NB4 (cell line): ENCODE measurements at regions not wholly inside any gene's neighbourhood (a gene's known extent, or its start where the extent isn't known, plus 50 kb on each side); places are given as distances from the start of the nearest gene placed in this dataset.

Experiments
- DNase-seq: peaks from one replicate; pipeline ENCODE4 v3.0.0; 2010; ENCODE audit warnings: low read depth
- H3K4me3 ChIP-seq: one replicate; pipeline ENCODE4 v1.5.1; 2011; ENCODE audit warnings: mild to moderate bottlenecking, low read depth, low read length, moderate library complexity
- MYC ChIP-seq: IDR thresholded peaks from 2 replicates; pipeline ENCODE4 v1.6.1; 2011; ENCODE audit warnings: low read depth, low read length
- POLR2A ChIP-seq: IDR thresholded peaks from 2 replicates; pipeline ENCODE4 v1.6.1; 2011; ENCODE audit warnings: mild to moderate bottlenecking; ENCODE audit not compliant: insufficient read length; ENCODE audit errors: extremely low read depth
- TF ChIP-seq, protein P1 (sequence below): IDR thresholded peaks from one replicate; pipeline ENCODE4 v1.5.1; 2012; ENCODE audit warnings: low read depth, low read length
- TF ChIP-seq, protein P2 (sequence below): IDR thresholded peaks from 2 replicates; pipeline ENCODE4 v1.6.1; 2011; ENCODE audit warnings: low read depth, low read length

DNA sequence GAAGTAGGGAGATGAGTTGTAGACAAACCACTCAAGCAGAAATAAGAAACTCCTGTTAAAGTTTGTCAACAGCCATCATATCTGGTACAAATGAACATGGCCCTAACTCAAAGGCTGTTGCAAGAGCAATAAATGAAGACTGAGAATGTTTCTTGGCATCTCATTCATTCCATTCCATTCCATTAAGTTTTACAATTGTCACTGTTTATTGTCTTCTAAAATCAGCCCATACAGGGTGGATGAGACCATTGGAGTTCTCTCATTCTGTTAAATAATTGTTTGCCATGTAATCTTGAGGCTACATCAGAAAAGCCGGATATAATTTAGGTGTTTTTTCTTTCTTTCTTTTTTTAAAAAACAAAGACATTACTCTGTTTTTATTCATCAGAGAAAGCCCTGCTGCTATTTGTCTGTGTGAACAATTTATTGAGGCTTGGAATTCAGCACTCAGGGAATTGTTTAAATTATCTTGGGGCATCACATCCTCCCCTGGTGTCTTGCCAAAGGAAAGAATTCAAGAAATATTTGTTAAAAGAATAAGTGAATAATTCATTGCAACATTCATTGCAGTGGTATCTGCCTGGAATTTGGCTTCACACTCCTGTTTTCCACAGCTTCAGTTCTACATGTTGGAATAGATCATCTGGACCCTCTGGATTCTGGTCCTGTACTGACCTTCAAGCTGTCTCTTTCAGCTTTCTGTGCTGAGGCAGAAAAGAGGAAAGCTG is 604.5 kb downstream of the PLPP3 start:
- TF ChIP-seq, protein P1, sequence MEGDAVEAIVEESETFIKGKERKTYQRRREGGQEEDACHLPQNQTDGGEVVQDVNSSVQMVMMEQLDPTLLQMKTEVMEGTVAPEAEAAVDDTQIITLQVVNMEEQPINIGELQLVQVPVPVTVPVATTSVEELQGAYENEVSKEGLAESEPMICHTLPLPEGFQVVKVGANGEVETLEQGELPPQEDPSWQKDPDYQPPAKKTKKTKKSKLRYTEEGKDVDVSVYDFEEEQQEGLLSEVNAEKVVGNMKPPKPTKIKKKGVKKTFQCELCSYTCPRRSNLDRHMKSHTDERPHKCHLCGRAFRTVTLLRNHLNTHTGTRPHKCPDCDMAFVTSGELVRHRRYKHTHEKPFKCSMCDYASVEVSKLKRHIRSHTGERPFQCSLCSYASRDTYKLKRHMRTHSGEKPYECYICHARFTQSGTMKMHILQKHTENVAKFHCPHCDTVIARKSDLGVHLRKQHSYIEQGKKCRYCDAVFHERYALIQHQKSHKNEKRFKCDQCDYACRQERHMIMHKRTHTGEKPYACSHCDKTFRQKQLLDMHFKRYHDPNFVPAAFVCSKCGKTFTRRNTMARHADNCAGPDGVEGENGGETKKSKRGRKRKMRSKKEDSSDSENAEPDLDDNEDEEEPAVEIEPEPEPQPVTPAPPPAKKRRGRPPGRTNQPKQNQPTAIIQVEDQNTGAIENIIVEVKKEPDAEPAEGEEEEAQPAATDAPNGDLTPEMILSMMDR: no peak
- no peak overlapping the region for H3K4me3 ChIP-seq
- no peak for DNase-seq

DNA sequence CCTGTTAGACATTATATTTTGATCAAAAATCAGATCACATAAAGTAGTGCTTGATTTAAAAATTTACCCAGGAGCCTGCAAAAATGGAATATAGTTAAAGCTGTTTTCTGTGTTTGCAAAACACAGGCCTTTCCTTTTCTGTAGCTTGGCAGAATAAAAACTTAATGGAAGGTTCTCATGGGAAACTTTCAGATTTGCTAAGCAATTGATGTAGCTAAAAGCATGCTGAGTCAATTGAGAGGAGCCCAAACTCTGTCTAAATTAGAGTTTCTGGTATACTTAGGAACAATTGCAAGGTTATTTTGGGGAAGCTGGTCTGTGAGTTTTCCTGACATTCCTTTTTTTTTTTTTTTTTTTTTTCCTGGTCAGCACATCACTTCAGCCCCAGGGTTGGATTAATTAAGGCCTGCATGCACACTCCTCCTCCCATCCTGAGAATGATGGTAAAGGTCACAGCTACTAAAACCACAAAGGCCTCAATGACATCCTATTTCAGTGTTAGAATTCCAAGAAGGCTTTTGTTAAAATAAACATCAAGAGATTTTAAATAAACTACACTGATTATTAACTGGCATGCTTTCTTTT is 608.7 kb downstream of the PLPP3 start:
- TF ChIP-seq, protein P1: no peak
- TF ChIP-seq MYC: no peak
- TF ChIP-seq, protein P2, sequence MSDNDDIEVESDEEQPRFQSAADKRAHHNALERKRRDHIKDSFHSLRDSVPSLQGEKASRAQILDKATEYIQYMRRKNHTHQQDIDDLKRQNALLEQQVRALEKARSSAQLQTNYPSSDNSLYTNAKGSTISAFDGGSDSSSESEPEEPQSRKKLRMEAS: no peak
- no peak for TF ChIP-seq POLR2A
- no peak for DNase-seq
- no peak overlapping the region for H3K4me3 ChIP-seq

DNA sequence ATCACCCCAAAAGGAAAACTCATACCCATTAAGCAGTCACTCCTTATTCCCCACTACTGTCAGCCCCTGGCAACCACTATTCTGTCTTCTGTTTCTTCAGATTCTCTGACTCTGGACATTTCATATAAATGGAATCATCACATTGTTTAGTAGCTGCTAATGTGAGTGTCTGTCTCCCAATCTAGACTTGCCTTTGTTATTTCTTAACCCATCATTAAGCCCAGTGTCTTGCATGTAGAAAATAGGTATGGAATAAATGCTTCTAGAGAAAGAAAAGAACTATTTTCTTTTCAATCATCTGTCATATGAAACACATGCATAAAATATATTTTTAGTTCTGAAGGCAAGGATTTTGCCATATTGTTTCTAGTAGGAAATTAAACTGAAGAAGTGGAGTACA is 610.0 kb downstream of the PLPP3 start:
- no peak for DNase-seq
- no peak for TF ChIP-seq POLR2A
- TF ChIP-seq, protein P1: no peak
- no peak overlapping the region for H3K4me3 ChIP-seq

DNA sequence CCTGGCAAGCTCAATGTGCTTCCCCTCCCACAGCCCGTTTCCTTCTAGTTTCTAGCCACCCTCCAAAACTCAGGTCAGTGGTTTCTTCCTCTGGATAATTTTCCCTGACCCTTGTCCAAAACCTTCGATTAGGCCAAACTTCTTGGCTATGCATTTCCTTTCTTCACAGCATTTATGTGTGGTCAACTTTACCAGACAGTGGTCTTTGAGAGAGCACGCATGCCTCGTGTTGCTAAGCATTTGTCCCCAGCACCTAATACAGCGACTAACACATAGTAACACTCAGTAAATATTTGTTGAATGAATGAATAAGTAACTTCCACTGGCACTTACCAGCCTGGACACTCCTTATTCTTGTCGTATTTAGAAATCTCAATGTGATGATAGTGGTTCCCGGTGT is 610.7 kb downstream of the PLPP3 start:
- no peak for DNase-seq
- TF ChIP-seq, protein P1: no peak
- TF ChIP-seq MYC (no peak), POLR2A (no peak)
- TF ChIP-seq, protein P2: no peak
- no peak overlapping the region for H3K4me3 ChIP-seq

DNA sequence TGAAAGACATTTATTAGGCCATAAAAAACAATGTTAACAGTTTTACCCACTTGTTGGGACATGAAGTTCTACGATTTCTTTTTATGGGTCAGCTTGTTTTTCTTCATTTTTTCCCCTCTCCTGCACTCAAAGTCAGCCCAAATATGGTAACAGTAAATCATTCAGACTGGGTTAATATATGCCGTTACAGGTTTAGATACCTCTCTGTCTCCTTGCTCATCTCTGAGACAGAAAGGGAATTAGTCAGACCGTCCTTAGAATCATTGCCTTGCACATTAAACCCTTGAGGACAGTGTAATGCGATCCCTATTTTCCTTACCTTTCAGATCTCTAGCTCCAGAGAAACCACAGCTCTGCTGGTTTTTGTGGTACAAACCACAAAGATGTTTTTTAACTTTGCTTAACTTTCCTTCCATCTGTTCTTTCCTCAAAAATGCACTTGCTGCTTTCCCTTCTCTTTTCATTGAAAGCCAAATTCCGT is 613.3 kb downstream of the PLPP3 start:
- no peak overlapping the region for H3K4me3 ChIP-seq
- TF ChIP-seq, protein P1: no peak
- TF ChIP-seq, protein P2: no peak
- no peak for TF ChIP-seq POLR2A
- TF ChIP-seq MYC: no peak
- no peak for DNase-seq

DNA sequence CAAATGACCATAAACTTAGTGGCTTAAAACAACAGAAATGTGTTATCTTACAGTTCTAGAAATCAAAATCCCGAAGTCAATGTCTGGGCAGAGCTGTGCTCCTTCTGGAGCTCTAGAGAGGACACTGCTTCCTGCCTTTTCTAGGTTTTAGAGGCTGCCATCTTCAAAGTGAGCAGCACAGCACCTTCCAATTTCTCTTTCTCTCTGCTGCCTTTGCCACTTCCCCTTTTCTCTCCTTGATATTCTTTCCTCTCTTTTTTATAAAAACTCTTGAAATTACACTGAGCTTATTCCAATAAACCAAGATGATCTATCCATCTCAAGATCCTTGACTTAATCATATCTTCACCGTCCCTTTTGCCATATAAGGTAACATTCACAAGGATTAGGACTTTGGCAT is 616.9 kb downstream of the PLPP3 start:
- H3K4me3 ChIP-seq: no peak overlapping the region
- TF ChIP-seq, protein P1: no peak
- TF ChIP-seq MYC (no peak), POLR2A (no peak)
- TF ChIP-seq, protein P2: no peak
- DNase-seq: no peak
